Activated CD4-positive, alpha-beta T cell treated with anti-CD3 and anti-CD28 coated beads, Interleukin-2, amount 10 ng/mL, durations not matched to agents 24 days and 14 days (primary cell): ENCODE measurements at regions not wholly inside any gene's neighbourhood (a gene's known extent, or its start where the extent isn't known, plus 50 kb on each side); places are given as distances from the start of the nearest gene placed in this dataset.
"Not testable (repeated sequence)": the region's sequence is repeated elsewhere in the genome, so short reads cannot be mapped to it uniquely, and the experiment has no call there.

Experiments used
- DNase-seq: peaks from one replicate; pipeline ENCODE4 v3.0.0; 2022
- H3K27ac Mint-ChIP-seq: one replicate; pipeline ENCODE4 v1.8.0; 2022; ENCODE audit warnings: mild to moderate bottlenecking, mixed read lengths
- H3K27me3 Mint-ChIP-seq: one replicate; pipeline ENCODE4 v1.8.0; 2022; ENCODE audit warnings: mixed read lengths
- H3K36me3 Mint-ChIP-seq: one replicate; pipeline ENCODE4 v1.8.0; 2022; ENCODE audit warnings: low read depth, mild to moderate bottlenecking, mixed read lengths
- H3K4me1 Mint-ChIP-seq: one replicate; pipeline ENCODE4 v1.8.0; 2021; ENCODE audit warnings: mixed read lengths
- H3K4me3 Mint-ChIP-seq: one replicate; pipeline ENCODE4 v1.8.0; 2022; ENCODE audit warnings: mild to moderate bottlenecking, moderate library complexity, mixed read lengths
- H3K9me3 Mint-ChIP-seq: one replicate; pipeline ENCODE4 v1.8.0; 2021; ENCODE audit warnings: mixed read lengths
- intact Hi-C: fragments of 100-400 bp; cut with micrococcal nuclease; formaldehyde crosslinking; loops from one replicate; pipeline ENCODE4 v1.15.1; 2023

DNA sequence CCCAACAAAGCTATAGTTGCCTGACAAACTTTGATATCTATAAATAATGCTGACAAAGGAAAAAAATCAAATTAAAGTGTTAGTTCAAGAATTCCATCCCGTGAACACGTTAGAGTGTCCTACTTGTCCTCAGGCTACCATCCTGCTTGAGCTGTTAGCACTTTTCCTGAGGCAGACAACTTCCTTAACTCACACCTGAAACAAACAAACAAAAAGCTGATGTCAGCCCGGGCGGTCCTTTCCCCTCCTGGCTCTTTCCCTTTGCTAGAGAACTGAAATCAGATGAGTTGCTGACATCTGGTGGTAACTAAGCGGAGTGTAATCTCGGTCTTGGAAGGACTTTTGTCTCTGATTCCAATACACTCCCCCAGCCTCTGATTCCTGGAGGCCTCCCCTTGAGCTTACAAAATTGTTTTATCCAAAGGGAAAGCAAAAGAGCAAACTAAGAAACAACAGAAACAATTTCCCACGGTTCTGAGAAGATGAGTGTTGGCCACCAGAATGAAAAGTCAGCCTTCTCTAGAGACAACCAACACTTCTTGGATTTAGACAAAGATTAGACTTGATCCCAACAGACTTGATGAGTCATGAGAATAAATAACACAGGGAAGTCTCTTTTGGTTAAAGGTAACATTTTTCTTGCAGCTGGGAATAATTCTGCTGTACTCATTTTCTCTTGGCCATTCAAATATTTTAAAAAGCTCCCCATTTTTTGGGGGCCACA, 135.4 kb downstream of the PROX1 start:
- Mint-ChIP-seq H3K4me3 (no peak overlapping the region), H3K27ac (no peak overlapping the region), H3K9me3 (peaks cover 4% of the 10 kb centered on the region), H3K27me3 (no peaks in the 10 kb centered on the region), H3K36me3 (no peaks in the 10 kb centered on the region), H3K4me1 (no peaks in the 10 kb centered on the region)
- intact Hi-C loops: loop anchor here (5.0 kb wide), 1 partner anchor 751 kb away; no protein-coding TSS in a partner anchor
- DNase-seq: peak; percentile 61

- Mint-ChIP-seq H3K27me3 (peaks cover 3% of the 10 kb centered on the region), H3K36me3 (no peaks in the 10 kb centered on the region), H3K4me3 (no peak overlapping the region), H3K27ac (no peak overlapping the region), H3K9me3 (peaks cover 3% of the 10 kb centered on the region), H3K4me1 (no peaks in the 10 kb centered on the region)
- intact Hi-C loops: loop anchor here (5.0 kb wide), 1 partner anchor 752 kb away; no protein-coding TSS in a partner anchor
- DNase-seq: no peak
Measured at GRCh38 chr1:214124281-214124805, 136.6 kb downstream of the PROX1 start.

DNA sequence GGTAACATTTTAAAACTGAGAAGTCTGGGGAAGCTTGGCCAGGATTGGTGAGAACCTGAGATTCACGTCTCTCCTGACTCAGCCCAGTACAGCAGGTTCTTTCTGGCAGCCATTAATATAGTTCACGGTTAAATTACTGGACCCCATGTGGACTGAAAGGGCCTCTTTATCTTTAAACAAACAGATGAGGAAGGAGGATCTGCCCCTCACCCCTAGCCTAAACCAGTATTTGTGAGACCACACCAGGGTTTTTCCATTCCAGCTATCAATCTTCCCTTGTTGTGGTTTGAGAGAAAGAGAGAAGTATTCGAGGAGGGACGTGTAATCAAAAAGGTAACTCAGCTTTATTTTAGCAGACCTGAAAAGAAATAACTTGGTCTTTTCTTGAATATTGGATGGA, 137.1 kb downstream of the PROX1 start:
- no peak for DNase-seq
- no peaks in the 10 kb centered on the region for H3K9me3 Mint-ChIP-seq
- H3K27ac Mint-ChIP-seq: no peak overlapping the region
- H3K27me3 Mint-ChIP-seq: peaks cover 3% of the 10 kb centered on the region
- H3K36me3 Mint-ChIP-seq: no peaks in the 10 kb centered on the region
- H3K4me1 Mint-ChIP-seq: no peaks in the 10 kb centered on the region
- H3K4me3 Mint-ChIP-seq: no peak overlapping the region
- intact Hi-C loops: loop anchor here (5.0 kb wide), 1 partner anchor 753 kb away; no protein-coding TSS in a partner anchor

DNA sequence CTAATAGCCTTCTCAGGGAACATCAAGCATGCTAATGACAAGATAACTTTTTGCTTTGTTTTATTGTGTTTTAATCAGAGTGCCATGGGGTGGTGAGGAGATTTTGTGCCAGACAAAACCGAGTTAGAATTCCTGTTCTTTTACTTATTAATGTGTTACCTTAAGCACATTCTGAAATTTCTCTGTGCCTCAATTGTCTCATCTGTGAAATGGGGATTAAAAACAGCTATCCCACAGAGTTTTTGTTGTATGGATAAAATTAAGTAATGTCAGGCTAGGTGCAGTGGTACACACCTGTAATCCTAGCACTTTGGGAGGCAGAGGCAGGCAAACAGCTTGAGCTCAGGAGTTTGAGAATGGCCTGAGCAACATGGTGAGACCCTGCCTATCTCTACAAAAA, 138.0 kb downstream of the PROX1 start:
- no peaks in the 10 kb centered on the region for H3K4me1 Mint-ChIP-seq
- H3K4me3 Mint-ChIP-seq: no peak overlapping the region
- intact Hi-C loops: no loop called here
- peaks cover 3% of the 10 kb centered on the region for H3K27me3 Mint-ChIP-seq
- no peaks in the 10 kb centered on the region for H3K9me3 Mint-ChIP-seq
- no peak overlapping the region for H3K27ac Mint-ChIP-seq
- no peak for DNase-seq
- no peaks in the 10 kb centered on the region for H3K36me3 Mint-ChIP-seq

- Mint-ChIP-seq H3K4me3 (no peak overlapping the region), H3K27ac (no peak overlapping the region), H3K27me3 (peaks cover 5% of the 10 kb centered on the region), H3K4me1 (no peaks in the 10 kb centered on the region), H3K9me3 (no peaks in the 10 kb centered on the region), H3K36me3 (no peaks in the 10 kb centered on the region)
- no peak for DNase-seq
- intact Hi-C loops: no loop called here
Measured at GRCh38 chr1:214126697-214127146, 138.9 kb downstream of the PROX1 start.

DNA sequence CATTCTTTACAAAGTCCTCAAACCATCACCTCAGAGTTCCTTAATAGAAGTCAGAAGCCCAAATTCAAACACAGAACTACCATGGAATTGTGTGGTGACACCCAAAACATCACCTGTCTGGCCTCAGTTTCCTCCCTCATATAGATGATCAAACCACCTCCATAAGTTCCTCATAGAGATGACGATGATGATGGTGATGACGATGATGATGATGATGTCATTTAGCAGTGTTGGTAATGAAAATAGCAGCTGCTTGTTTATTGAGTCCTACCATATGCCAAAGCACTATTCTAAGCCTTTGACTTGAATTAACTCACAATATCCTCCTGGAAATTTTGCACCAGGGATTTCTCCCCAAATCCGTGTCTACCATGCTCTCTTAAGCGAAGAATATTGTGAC, 139.9 kb downstream of the PROX1 start:
- H3K36me3 Mint-ChIP-seq: no peaks in the 10 kb centered on the region
- H3K27ac Mint-ChIP-seq: no peak overlapping the region
- no peaks in the 10 kb centered on the region for H3K4me1 Mint-ChIP-seq
- no peak for DNase-seq
- H3K4me3 Mint-ChIP-seq: no peak overlapping the region
- no peaks in the 10 kb centered on the region for H3K9me3 Mint-ChIP-seq
- peaks cover 5% of the 10 kb centered on the region for H3K27me3 Mint-ChIP-seq
- intact Hi-C loops: no loop called here

DNA sequence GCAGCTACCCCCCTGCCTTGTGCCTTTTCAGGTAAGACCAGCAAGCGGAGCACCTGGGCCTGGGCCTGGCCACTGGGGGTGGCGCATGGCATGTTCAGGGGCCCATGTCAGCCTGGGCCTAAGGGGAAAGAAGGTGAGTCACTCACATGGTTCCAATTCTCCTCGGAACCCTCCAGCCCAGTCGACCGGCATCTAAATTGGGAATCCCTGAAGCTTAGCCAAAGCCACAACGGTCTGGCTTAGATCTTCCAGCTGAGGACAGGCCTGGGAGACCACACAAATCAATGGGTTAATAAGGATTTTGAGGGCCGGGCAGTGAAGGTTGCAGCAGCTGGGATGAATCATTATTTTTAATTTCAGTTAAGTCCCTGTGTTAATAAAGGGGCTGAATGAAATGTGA, 145.1 kb upstream of the SMYD2 start:
- no peak for DNase-seq
- intact Hi-C loops: no loop called here
- no peak overlapping the region for H3K27ac Mint-ChIP-seq
- H3K4me1 Mint-ChIP-seq: no peaks in the 10 kb centered on the region
- H3K36me3 Mint-ChIP-seq: no peaks in the 10 kb centered on the region
- no peaks in the 10 kb centered on the region for H3K9me3 Mint-ChIP-seq
- H3K4me3 Mint-ChIP-seq: no peak overlapping the region
- H3K27me3 Mint-ChIP-seq: peaks cover 2% of the 10 kb centered on the region

GRCh38 chr1:214136324-214136919, 144.5 kb upstream of the SMYD2 start:
- Mint-ChIP-seq H3K27ac (no peak overlapping the region), H3K27me3 (no peaks in the 10 kb centered on the region), H3K4me3 (no peak overlapping the region), H3K36me3 (no peaks in the 10 kb centered on the region), H3K4me1 (no peaks in the 10 kb centered on the region), H3K9me3 (no peaks in the 10 kb centered on the region)
- DNase-seq: no peak
- intact Hi-C loops: no loop called here

DNA sequence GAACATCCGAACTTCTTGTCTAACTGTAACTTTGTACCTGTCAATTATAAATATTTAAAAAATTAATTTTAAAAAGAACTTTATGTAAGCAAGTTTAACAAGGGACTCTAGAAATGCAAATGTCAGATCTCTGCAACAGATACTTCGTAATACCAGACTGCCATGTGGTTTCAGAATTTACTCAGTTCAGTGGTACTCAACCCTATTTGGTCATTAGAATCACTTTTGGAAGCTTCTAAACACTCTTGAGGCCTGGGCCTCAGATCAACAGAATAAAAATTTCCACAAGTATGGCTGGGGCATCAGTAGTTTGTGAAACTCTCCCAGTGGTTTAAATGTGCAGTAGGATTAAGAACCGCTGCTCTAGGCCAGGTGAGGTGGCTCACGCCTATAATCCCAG, 139.5 kb upstream of the SMYD2 start:
- H3K9me3 Mint-ChIP-seq: no peaks in the 10 kb centered on the region
- no peak for DNase-seq
- no peaks in the 10 kb centered on the region for H3K36me3 Mint-ChIP-seq
- H3K27me3 Mint-ChIP-seq: no peaks in the 10 kb centered on the region
- H3K4me3 Mint-ChIP-seq: no peak overlapping the region
- H3K27ac Mint-ChIP-seq: no peak overlapping the region
- intact Hi-C loops: no loop called here
- H3K4me1 Mint-ChIP-seq: no peaks in the 10 kb centered on the region

DNA sequence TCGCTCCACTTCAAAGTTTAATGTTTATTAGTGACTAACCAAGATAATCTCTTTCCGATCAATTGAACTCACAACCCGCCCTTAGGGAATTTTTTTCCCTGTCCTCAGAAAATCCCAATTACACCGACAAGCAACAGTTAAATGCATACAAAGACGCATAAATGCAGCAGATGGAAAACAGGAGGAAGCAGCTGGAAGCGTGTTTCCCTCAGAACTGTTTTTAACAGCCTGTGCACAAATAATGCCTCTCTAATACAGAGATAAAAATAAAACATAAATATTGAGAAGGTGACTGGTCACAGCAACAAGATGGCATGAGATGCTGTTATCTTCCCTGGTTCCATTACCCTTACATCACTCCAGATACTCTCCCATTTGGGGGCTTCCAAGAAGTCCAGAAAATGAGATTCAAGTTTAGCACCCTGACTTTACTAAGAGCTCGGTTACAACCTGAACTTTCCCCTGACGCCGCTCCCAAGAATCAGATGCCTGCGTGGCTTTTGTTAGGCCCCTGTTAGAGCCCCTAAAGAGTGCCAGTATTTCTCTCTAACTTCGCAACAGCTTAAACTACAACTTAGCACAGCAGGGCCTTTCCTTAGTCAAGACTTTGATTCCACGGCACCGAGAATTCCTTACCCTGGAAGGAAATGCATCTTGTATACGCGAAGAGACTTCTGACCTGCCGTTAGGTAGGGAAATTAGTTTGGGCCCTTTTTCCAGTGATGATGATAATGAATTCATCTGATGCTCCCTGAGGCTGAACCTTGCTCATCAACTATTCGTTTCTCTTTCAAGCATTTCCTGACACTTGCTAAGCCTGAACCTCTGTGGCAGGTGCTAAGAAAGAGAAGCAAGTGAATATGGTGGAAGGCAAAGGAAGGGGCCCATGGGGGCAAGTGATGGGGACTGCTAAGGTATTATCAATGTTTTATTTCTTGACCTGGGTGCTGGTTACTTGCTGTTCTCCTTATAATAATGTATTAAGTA, 137.7 kb upstream of the SMYD2 start:
- no peaks in the 10 kb centered on the region for H3K4me1 Mint-ChIP-seq
- H3K36me3 Mint-ChIP-seq: no peaks in the 10 kb centered on the region
- peaks cover 3% of the 10 kb centered on the region for H3K27me3 Mint-ChIP-seq
- intact Hi-C loops: no loop called here
- DNase-seq: no peak
- no peak overlapping the region for H3K27ac Mint-ChIP-seq
- no peaks in the 10 kb centered on the region for H3K9me3 Mint-ChIP-seq
- H3K4me3 Mint-ChIP-seq: no peak overlapping the region

DNA sequence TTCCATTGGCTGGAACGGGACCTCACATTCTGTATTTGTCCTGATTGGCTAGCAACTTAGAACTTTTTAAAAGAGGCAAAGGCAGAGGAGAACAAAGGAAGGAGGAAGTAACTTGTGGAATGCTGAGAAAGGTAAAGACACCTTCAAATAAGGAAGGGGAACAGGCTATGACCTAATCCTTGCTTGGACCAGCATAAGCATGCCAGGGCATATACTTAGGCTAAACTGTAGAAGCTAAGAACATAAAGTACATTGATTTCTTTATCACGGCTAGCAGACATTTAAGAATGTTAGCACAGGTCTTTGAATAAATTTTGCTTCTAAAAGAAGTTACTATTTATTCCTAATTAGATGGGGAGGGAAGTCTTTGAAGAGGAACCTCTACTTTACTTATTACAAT, 136.4 kb upstream of the SMYD2 start:
- not testable (repeated sequence) for H3K36me3 Mint-ChIP-seq

GRCh38 chr1:214146523-214146922, 134.4 kb upstream of the SMYD2 start:
- Mint-ChIP-seq H3K4me3 (no peak overlapping the region), H3K27me3 (peaks cover 5% of the 10 kb centered on the region), H3K27ac (no peak overlapping the region), H3K4me1 (no peaks in the 10 kb centered on the region), H3K9me3 (no peaks in the 10 kb centered on the region), H3K36me3 (no peaks in the 10 kb centered on the region)
- DNase-seq: no peak
- intact Hi-C loops: no loop called here

More for the DNA sequence above, 136.4 kb upstream of the SMYD2 start:
- H3K27me3 Mint-ChIP-seq, H3K4me1 Mint-ChIP-seq, DNase-seq, H3K27ac Mint-ChIP-seq, intact Hi-C loops, H3K9me3 Mint-ChIP-seq, H3K4me3 Mint-ChIP-seq: not testable (repeated sequence)

DNA sequence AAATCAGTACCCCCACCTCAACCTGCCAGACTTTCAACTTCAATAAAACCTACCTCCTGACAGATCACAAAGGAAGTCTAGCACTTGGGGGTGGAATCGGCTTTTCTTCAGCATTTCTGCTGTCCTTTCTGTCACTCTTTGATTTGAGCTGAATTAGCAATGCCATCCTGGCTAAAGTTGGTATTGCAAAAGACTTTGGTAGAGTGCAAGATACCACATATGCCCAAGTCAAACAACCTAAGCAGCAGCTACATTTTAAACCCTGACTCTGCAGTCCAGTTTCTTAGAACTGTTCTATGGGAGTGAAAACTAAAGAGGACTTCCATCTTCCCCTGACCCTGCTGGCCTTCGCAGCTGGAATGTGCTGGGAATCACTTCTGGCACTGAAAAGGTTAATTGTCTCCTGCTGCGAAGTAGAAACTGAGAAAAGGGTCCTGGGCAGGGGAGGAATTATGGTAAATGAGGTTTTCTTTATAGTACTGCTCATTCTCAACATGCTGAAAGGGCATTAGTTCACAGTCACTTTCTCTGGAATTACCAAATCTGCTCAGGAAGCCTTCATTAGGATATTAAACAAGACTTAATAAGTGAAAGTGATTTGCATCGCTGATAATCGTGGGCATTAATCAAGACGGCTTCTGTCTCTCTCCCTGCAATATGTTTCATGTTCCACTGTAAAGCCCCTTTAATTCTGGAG, 126.2 kb upstream of the SMYD2 start:
- H3K36me3 Mint-ChIP-seq: no peaks in the 10 kb centered on the region
- intact Hi-C loops: no loop called here
- H3K4me1 Mint-ChIP-seq: no peaks in the 10 kb centered on the region
- DNase-seq: no peak
- peaks cover 22% of the 10 kb centered on the region for H3K27me3 Mint-ChIP-seq
- no peak overlapping the region for H3K4me3 Mint-ChIP-seq
- no peak overlapping the region for H3K27ac Mint-ChIP-seq
- no peaks in the 10 kb centered on the region for H3K9me3 Mint-ChIP-seq
